Activated B cell treated with CpG ODN at 0.5 μM for 24 hours (primary cell): ENCODE measurements at regions not wholly inside any gene's neighbourhood (a gene's known extent, or its start where the extent isn't known, plus 50 kb on each side); places are given as distances from the start of the nearest gene placed in this dataset.
"Not testable (repeated sequence)": the region's sequence is repeated elsewhere in the genome, so short reads cannot be mapped to it uniquely, and the experiment has no call there.

Experiments used
- ATAC-seq: fragments of 200-7000 bp; cut with Tn5 transposase; one replicate; pipeline ENCODE4 v1.10.0; 2021; ENCODE audit warnings: low read depth, mild to moderate bottlenecking, moderate library complexity
- CTCF ChIA-PET: fragments of 350-600 bp; sonication (Branson Sonifier 250); formaldehyde crosslinking; loops from one replicate; lab custom pipeline; 2021; ENCODE audit warnings: antibody characterized with exemption; lab: Charles Lee
- POLR2A ChIA-PET: fragments of 350-600 bp; sonication (Branson Sonifier 250); formaldehyde crosslinking; loops from one replicate; lab custom pipeline; 2021; ENCODE audit warnings: antibody characterized with exemption; lab: Charles Lee
- DNase-seq: peaks from one replicate; pipeline ENCODE4 v3.0.0; 2022
- H3K27ac Mint-ChIP-seq: one replicate; pipeline ENCODE4 v1.8.0; 2020; ENCODE audit warnings: mixed read lengths
- H3K27me3 Mint-ChIP-seq: one replicate; pipeline ENCODE4 v1.8.0; 2021; ENCODE audit warnings: mixed read lengths
- H3K36me3 Mint-ChIP-seq: one replicate; pipeline ENCODE4 v1.8.0; 2021; ENCODE audit warnings: low read depth, mixed read lengths
- H3K4me1 Mint-ChIP-seq: one replicate; pipeline ENCODE4 v1.8.0; 2021; ENCODE audit warnings: mixed read lengths
- H3K4me3 Mint-ChIP-seq: one replicate; pipeline ENCODE4 v1.8.0; 2020; ENCODE audit warnings: mild to moderate bottlenecking, mixed read lengths
- H3K9me3 Mint-ChIP-seq: one replicate; pipeline ENCODE4 v1.8.0; 2020; ENCODE audit warnings: mixed read lengths
- intact Hi-C: fragments of 100-400 bp; cut with micrococcal nuclease; formaldehyde crosslinking; loops from one replicate; pipeline ENCODE4 v1.15.1; 2024
- TF ChIP-seq, protein P1 (sequence below): fragments of 200-600 bp; IDR thresholded peaks from one replicate; pipeline ENCODE4 v1.8.0; 2022; ENCODE audit warnings: antibody characterized with exemption, mild to moderate bottlenecking

DNA sequence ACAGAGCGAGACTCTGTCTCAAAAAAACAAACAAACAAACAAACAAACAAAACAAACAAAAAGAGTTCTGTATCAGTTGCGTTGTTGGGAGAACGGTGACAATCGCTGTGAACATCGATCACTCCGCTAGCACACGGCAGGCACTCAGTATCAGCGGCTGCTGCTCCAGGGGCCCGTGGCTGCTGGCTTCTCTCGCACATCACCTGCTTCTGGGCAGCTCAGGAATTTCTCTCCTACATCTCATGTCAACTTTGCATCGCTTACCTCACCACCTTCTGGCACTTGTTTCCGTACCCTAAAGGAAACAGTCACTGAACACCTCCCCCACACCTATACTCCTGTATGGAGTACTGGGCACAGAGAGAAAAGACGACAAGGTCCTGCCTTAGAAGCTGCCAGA lies 70.3 kb upstream of the WNT7B start:
- TF ChIP-seq, protein P1, sequence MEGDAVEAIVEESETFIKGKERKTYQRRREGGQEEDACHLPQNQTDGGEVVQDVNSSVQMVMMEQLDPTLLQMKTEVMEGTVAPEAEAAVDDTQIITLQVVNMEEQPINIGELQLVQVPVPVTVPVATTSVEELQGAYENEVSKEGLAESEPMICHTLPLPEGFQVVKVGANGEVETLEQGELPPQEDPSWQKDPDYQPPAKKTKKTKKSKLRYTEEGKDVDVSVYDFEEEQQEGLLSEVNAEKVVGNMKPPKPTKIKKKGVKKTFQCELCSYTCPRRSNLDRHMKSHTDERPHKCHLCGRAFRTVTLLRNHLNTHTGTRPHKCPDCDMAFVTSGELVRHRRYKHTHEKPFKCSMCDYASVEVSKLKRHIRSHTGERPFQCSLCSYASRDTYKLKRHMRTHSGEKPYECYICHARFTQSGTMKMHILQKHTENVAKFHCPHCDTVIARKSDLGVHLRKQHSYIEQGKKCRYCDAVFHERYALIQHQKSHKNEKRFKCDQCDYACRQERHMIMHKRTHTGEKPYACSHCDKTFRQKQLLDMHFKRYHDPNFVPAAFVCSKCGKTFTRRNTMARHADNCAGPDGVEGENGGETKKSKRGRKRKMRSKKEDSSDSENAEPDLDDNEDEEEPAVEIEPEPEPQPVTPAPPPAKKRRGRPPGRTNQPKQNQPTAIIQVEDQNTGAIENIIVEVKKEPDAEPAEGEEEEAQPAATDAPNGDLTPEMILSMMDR: no peak
- intact Hi-C loops: no loop called here
- POLR2A ChIA-PET: interaction anchor here (1.3 kb wide), 2 partner anchors 22 to 23 kb away, joined by 4 to 5 read pairs; no protein-coding TSS in a partner anchor
- CTCF ChIA-PET: interaction anchor here (0.7 kb wide), 1 partner anchor 42 kb away, joined by 3 read pairs; no protein-coding TSS in a partner anchor
- no peak for DNase-seq
- Mint-ChIP-seq H3K9me3 (no peaks in the 10 kb centered on the region), H3K27me3 (no peaks in the 10 kb centered on the region), H3K36me3 (no peaks in the 10 kb centered on the region), H3K27ac (no peak overlapping the region), H3K4me1 (peaks cover 49% of the 10 kb centered on the region), H3K4me3 (no peak overlapping the region)
- no peak for ATAC-seq

DNA sequence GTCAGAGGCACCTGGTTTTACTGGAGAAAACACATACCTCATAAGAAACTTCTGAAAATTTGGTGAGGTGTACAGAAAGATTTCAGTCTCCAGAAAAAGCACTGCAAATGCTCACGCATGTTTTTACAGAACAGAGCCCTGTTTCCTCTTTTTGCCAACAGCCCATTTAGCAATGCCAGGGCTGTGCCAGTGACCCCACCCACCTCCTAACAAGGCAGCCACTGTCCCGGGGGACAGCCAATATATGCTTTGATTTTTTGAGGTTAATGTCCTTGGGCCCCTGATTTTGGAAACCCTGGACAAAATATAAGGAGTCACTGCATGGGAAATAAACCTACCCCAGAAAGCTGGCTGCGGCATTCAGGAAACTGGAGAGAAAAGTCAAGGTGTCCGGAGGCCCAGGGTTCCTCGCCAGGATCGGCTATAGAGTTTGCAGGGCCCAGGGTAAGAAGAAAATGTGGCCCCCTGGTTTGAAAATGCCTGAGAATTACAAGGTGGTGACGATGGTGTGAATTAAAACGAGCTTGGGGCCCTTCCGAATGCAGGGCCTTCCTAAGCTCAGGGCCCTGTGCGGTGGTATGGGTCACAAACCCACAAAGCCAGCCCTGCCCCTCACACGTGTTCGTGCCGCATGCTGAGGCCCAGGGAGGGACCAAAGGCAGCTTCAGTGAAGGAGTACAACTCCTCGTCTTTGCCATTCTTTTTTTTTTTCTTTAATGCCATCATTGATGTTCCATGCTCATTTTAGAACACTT lies 71.1 kb upstream of the WNT7B start:
- ChIA-PET POLR2A (interaction anchor here (0.7 to 1.0 kb wide), 3 partner anchors 12 to 25 kb away, joined by 3 to 6 read pairs (median 4); no protein-coding TSS in a partner anchor), CTCF (interaction anchor here (0.6 kb wide), 1 partner anchor 58 kb away, joined by 3 read pairs; no protein-coding TSS in a partner anchor)
- TF ChIP-seq, protein P1: no peak
- no peak for DNase-seq
- Mint-ChIP-seq H3K27me3 (no peaks in the 10 kb centered on the region), H3K27ac (peak overlapping the region; percentile 35), H3K4me1 (peaks cover 57% of the 10 kb centered on the region), H3K4me3 (no peak overlapping the region), H3K9me3 (no peaks in the 10 kb centered on the region), H3K36me3 (no peaks in the 10 kb centered on the region)
- intact Hi-C loops: no loop called here
- ATAC-seq: no peak

DNA sequence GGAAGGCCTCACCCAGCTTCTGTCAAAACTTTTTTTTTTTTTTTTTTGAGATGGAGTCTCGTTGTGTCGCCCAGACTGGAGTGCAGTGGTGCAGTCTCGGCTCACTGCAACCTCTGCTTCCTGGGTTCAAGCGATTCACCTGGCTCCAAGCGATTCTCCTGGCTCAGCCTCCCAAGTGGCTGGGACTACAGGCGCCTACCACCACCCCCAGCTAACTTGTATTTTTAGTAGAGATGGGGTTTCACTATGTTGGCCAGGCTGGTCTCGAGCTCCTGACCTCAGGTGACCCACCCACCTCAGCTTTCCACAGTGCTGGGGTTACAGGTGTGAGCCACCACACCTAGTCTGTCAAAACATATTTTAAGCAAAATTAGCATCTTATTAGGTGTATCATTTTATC lies 71.7 kb upstream of the WNT7B start:
- H3K36me3 Mint-ChIP-seq, CTCF ChIA-PET, H3K27me3 Mint-ChIP-seq, intact Hi-C loops, DNase-seq, H3K9me3 Mint-ChIP-seq, ATAC-seq, H3K4me3 Mint-ChIP-seq, H3K27ac Mint-ChIP-seq: not testable (repeated sequence)
- peaks cover 60% of the 10 kb centered on the region for H3K4me1 Mint-ChIP-seq
- POLR2A ChIA-PET: interaction anchor here (0.7 to 1.0 kb wide), 3 partner anchors 12 to 24 kb away, joined by 3 to 6 read pairs (median 4); no protein-coding TSS in a partner anchor

DNA sequence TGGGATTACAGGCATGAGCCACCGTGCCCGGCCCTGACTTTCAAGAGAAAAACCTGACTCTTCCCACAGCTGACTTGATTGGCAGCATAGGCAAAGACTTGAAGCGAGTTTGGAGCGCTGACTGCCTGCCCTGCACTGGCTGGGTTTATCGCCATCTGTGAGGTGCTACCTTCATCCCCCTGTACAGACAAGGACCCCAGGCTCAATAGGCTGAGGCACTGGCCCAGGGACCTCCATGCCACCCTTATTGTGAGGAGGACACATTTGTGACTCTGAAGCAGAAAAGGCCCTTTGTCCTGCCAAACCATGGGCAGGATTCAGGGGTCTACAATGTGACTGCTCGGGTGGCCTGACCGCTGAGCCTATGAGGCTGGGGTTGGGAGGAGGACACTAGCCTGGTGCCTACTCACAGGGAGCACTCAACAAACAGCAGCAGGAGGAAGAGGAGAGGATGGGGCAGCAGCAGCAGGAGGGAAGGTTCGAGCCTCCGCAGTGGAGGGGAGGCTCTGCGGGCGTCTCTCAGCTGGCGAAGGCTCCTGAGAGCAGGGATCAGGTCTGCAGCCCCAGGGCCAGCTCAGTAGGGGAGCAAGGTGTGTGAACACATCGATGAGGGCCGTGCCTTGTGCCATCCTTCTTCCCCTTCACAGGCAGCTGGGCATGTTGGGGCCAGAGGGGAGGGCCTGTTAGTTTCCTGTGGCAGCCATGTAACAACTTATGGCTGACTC lies 72.9 kb upstream of the WNT7B start:
- Mint-ChIP-seq H3K4me1 (peaks cover 54% of the 10 kb centered on the region), H3K4me3 (no peak overlapping the region), H3K9me3 (no peaks in the 10 kb centered on the region), H3K27me3 (no peaks in the 10 kb centered on the region), H3K27ac (no peak overlapping the region), H3K36me3 (peaks cover 3% of the 10 kb centered on the region)
- POLR2A ChIA-PET: interaction anchor here (2.5 kb wide), 1 partner anchor 20 kb away, joined by 8 read pairs; no protein-coding TSS in a partner anchor
- TF ChIP-seq, protein P1: no peak
- intact Hi-C loops: loop anchor here (5.0 kb wide), 1 partner anchor 38 kb away; no protein-coding TSS in a partner anchor
- CTCF ChIA-PET: no interaction called here
- DNase-seq (no peak), ATAC-seq (no peak)

DNA sequence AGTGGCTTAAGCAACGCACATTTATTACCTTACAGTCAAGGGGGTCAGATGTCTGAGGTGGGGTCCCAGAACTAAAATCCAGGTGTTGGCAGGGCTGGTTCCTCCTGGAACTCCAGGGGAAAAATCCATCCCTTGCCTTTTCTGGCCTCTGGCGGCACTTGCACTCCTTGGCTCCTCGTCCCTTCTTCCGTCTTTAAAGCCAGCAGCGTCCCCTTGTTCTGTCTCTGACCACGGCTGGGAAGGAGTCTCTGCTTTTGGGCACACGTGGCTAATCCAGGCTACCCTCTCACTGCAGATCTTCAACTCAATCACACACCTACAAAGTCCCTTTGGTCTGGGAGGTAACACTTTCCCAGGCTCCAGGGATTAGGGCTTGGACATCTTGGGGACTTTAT lies 73.5 kb upstream of the WNT7B start:
- H3K4me3 Mint-ChIP-seq: no peak overlapping the region
- peaks cover 3% of the 10 kb centered on the region for H3K36me3 Mint-ChIP-seq
- no peaks in the 10 kb centered on the region for H3K9me3 Mint-ChIP-seq
- CTCF ChIA-PET: no interaction called here
- ATAC-seq (no peak), DNase-seq (no peak)
- H3K27ac Mint-ChIP-seq: peak overlapping the region; percentile 96
- no peaks in the 10 kb centered on the region for H3K27me3 Mint-ChIP-seq
- TF ChIP-seq, protein P1: no peak
- peaks cover 55% of the 10 kb centered on the region for H3K4me1 Mint-ChIP-seq
- POLR2A ChIA-PET: interaction anchor here (1.7 to 2.5 kb wide), 2 partner anchors 14 to 19 kb away, joined by 8 to 12 read pairs; no protein-coding TSS in a partner anchor
- intact Hi-C loops: loop anchor here (5.0 kb wide), 1 partner anchor 38 kb away; no protein-coding TSS in a partner anchor
